T-helper 1 cell treated with Interleukin-12 subunit alpha and Interleukin-12 subunit beta and Interleukin-4 antibody, amounts not matched to agents 30 ng/mL and 1 ng/mL, for 36 hours (primary cell): ENCODE measurements at regions not wholly inside any gene's neighbourhood (a gene's known extent, or its start where the extent isn't known, plus 50 kb on each side); places are given as distances from the start of the nearest gene placed in this dataset.

ENCODE experiments used
- intact Hi-C: fragments of 100-400 bp; cut with micrococcal nuclease; formaldehyde crosslinking; loops from one replicate; pipeline ENCODE4 v1.15.1; 2024

DNA sequence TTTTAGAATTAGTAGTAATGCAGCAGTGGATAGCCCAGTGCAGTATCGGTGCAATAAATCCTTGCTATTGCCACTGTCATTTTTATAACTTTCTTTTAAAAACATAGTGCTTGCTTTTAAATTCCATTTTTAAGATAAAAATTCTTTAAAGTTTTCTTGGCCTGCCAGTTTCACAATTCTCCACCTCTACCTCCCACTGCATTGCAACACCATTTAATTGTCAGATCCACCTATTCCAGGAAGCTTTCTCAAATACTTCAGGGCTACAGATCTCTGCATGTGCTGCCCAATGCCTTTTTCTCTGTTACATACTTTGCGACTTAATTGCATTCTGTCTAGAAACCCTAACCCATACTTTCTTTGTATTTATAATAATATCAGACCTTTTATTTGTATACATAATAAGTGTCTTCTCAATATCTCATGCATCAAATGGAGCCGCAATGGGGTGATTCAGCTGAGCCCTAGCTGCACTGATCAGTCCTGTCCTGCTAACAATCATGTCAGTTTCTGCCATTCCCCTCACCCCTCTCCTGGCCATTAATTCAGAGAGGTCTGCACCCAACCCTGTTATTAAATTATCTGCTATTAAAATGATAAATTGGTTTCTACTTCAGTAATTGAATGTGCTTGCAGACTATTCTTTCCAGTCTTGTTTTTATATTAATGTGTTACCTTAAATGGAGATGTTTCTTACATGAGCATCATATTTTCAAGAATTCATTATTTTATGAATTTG lies 193.1 kb downstream of the SLIT2 start:
- intact Hi-C loops, result no loop called here

DNA sequence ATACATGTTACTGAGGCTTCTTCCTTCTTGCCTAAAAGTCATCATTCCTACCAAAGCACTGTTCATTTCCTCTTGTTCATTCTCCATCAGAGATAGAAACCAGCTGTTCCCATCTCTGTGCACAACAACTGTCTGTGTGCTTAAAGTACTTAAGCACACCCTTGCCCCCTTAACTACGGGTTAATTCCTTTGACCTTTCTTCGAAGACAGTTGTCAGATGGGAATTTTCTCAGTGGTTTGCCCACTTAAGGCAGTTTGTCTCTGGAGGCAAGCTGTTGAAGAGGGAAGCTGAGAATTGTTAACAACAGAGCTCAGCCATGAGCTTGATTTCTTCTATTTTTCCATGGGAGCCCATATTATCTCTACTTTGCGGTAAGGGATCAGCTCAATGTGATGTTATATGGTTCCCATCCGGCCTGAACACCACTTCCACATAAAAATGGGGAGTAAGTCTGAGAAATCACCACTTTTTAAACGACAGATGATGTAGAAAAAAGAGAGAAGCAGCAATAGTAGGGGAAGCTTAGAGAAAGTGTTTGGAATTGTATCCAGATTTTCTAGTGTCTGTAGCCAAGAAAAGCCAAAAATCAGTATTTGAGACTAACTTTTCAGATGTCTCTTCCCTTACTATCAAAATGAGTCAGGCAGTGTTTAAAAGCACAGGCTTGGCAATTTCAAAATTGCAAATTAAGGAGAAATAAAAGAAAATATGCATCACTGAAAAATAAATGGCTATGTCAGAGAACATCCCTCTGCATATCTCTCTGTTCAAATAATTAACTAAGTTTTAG lies 194.4 kb downstream of the SLIT2 start:
- intact Hi-C loops, result no loop called here

DNA sequence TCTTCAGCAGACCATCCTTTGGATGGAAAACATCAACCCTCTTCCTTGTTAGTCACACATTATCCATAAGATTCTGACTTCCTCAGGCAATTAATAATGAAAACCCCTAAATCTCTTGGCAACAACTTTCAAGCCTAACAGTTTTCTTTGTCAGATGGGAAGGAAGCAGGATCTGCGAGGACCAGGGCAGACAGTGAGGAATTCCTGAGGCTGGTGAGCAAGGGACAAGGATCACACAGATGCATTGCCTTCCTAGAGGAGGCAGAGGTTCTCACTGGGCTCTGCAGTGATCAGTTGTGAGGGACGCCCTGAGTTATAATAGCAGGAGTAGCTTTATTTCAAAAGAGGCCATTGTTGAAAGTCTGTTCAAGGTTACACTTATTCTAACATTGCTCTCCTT lies 195.4 kb downstream of the SLIT2 start:
- intact Hi-C loops, result no loop called here

DNA sequence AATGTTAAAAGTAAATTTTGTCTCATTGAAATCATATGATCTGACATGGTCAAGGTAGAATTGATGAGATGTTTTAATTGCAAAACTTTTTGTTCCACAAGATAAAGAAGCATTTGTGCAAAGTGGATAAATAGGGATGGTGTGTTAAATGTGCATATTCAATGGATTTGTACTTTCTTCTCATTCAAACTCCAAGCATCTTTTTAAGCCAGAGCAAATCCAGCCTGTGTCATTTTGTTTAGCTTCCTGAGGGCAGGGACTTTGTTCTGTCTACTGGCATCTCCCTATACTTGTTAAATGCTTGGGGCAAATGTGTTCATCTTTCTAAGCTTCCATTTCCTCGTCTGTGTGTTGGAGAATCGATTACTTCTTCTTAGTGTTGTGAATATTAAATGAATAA lies 200.3 kb downstream of the SLIT2 start:
- intact Hi-C loops, result no loop called here

DNA sequence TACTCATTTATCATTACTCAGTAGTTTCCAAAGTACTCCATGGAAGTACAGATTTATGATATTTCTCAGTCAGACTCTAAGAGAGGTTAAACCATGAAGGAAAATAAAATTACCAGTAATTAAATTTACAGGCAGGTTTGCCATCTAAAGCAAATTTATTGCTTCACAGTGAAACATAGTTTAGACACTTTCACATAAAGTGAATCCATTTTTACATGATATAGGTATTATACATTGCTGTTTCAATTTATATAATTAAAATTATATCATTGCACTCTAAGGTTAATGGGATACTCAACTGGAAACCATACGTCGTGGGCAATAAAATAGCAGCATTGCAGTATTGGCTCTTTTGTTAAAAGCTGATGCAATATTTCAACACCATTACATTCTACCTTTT lies 202.8 kb downstream of the SLIT2 start:
- intact Hi-C loops, result no loop called here

DNA sequence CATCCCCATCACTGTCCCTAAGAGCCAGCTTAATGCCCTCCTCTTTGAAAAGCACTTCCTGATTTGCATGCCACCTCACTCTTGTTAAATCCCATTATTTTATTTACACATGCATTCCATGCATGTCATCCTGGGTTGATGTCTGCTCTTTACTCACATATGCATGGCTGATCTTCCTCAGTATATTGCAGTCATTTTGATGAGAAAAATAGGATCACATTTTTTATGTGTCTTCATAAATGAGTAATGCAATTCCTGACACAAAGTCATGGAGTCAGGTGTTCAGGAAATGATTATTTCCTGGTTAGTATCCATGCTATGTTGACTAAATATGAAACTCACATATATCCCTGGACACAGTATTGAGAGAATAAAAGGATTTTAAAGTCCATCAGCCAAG lies 204.7 kb downstream of the SLIT2 start:
- intact Hi-C loops, result no loop called here

DNA sequence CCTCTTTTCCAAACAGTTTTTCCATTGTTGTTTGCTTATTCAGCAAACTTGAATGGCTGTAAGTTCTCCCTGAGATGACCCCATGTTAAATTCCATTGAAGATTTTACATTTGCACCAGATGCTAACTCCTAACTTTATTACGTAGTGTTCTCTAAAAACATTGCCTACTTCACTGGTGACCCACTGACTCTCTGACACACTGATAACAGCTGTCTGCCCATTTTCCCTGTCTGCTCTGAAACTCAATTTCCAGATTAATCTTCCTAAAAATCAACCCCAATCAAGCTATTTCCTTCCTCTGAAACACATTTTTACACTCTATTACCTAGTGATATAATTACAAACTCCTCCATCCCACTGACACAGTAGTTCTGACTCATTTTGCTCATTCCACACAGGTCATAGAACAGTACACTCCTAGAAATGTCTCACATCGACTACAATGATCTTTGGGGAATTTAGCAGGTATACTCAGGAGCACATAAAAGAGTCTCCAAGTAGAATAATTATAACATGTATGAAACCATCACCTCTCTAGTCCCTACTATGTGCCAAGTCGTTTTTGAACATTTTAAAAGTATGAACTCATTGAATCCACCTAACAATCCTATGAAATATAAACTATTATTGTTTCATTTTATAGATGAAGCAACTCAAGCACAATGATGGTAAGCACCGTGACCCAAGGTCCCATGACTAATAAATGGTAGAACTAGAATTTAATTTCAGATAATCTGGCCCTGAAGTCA lies 210.9 kb downstream of the SLIT2 start:
- intact Hi-C loops, result no loop called here

DNA sequence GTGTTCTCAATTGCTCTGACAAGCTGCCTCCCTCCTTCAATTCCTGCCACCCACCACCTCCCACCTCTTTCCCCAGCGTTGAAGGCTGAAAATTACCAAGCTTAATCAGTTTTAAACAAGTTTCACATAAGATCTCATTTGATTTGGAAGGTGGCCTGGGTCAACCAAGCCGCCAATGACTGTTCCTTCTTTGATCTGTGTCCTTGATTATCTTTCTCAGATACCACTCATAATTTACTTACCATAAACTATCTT lies 211.4 kb downstream of the SLIT2 start:
- intact Hi-C loops, result no loop called here

DNA sequence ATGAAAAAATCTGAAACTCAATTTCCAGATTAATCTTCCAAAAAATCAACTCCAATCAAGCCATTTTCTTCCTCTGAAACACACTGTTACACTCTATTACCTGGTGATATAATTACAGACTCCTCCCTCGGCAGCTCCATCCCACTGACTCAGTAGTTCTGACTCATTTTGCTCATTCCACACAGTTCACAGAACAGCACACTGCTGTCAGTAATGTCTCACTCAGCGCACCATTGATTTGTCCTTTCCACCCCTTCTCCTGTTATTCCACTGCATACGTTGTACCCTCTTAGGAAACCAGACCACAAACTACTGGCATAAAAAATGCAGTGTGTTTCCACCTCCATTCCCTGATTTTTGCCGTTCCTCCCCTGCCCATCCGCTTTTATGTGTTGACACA lies 212.7 kb downstream of the SLIT2 start:
- intact Hi-C loops, result no loop called here

DNA sequence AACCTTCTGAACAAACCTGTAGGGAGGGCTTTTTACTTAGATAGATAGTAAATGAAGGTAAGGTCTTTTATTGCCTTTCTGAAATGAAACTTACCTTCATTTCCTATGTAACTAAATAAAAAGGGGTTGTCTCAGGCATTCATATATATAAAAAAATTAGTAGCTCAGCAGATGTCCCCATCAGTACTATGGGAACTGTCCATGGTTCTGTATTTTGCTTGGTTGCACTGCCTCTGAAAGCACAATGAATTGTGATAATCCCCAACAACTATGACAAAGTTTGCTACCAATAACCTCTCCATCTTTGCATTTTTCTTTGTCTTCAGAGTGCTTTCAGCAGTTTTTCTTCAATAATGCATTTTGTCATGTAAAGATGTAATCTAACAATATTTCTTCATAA lies 222.4 kb downstream of the SLIT2 start:
- intact Hi-C loops, result no loop called here

DNA sequence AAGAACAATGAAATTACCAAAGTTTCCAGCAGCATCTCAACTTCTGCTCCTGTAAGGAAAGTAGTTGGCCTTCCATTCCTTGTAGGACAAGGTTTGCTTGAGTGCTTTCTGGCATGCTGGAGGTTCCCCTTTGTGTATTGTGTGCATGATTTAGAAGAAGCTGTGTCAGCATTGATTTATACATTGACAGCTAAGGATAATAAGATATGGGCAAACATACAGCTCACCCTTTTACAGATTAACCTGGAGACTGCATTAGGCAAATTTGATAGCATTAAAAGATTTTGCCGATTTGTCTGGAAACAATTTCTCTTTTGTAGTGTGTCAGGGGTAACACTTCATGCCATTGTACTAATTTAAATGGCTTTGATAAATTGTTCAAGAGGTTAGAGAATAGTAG lies 221.8 kb upstream of the PACRGL start:
- intact Hi-C loops, result no loop called here

DNA sequence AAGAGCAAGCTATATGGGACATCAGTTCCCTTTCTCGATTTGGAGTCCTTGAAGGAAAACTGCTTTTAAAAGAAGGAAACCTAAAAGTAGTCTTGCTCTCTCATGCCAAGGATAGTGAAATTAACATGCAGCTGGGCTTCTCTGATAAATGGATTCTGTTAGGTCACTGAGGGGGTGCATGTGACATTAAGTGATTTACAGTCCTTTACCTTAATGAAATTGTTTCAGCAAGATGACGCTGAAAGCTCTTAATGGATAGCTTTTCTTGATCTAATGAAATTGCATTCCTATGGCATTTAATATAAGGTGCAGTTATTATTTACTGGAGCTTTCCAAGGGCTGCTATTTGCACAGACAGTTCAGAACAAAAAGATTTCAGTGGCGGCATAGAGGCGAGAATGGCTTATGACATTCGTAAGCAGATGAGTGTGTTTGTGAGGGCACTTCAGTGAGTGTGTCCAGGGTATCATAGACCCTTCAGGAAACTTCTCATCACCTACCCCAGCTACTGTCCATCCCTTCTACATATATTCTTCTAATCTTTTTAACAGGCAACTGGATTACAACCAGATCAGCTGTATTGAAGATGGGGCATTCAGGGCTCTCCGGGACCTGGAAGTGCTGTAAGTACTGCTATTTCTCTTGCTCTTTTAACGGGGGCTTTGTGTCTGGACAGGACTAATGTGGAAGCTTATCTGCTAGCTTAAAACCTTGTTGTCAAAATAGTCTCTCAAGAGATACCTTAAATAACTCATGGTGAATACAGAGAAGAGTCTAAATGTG lies 219.9 kb upstream of the PACRGL start:
- intact Hi-C loops, result no loop called here

DNA sequence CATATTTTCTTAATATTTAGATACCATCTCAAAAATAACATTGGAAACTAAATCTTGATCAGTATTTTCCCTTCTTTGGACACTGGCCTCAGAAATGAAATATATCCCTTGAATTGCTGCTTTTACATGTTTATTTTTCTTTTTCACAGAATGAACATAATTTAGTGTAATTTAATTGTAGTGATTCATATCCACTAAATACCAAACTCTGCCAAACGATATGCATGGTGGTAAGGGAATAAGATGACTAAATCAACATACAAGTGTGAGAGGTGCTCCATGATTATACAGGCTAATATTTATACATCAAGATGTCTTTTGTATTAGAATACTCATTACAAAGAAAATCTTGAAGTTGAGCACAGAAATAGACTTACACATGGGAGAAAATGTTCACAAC lies 216.8 kb upstream of the PACRGL start:
- intact Hi-C loops, result no loop called here

DNA sequence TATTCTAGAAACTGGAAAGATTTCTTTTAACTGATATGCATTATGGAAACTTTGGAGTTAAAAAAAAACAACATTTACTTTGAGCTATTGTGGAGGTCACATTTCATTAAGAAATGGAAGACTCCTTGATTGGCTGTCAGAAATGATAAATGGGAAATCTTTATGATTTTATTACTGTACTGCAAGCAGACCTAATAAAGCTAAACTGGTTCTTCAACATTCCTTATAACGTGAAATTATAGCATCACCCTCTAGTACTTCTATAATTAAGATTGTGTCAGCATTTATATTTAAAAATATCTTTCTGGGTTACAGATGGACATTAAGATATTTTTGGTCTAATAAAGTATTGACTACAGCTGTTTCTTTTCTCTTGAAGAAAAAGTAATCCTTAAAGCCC lies 213.8 kb upstream of the PACRGL start:
- intact Hi-C loops, result no loop called here

DNA sequence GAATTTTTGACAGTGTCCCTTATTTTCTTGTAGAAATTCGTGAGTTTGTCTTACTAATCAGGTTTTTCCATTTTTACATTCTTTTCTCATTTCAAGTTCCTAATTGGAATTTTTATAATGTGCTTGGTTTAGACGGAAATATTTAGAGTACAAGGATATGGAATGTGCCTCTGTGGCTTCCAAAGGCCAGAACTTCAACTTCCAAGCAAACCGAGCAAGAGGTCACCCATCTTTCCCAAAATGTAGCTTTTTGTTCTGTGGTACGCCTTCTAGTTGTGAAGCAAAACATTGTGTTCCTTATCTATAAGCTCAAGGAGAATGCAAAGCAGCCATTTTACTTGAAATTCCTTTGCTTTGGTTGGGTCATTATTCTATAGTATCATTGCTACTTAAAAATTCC lies 212.8 kb upstream of the PACRGL start:
- intact Hi-C loops, result no loop called here

DNA sequence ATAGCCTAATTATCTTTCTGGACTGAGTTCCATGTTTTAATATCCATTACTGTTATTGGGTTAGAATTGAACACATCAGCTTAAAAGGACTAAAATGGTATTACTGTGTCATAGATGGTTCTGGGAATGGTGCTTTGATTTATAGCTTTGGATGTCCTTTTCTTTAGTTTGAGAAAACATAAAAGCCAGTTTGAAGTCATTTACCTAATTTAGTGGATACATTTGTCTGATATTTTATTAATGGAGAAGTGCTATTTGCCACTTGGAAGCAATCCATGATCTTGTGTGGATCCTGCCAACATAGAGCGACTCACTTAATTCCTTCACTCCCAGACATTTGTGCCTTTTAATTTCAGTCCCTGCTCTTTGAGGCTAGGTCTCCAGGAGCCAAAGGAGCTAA lies 212.4 kb upstream of the PACRGL start:
- intact Hi-C loops, result no loop called here

DNA sequence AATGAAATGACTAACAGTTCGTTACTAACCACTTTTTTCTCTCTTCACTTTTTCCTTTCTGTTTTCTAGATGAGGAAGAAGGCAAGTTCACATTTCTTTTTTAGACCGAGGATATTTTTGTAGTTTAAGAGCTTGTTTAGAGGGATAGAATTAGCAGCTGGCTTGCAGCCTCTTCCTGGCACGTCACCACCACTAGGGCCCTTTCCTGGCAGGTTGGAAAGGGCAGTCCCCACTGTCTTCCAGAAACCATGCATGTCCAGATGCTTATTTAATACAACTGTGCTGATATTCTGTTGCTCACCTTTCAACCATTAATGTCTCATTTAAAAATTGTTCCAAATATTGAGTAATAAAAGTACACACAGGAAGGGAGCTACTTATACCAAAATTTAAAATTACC lies 209.5 kb upstream of the PACRGL start:
- intact Hi-C loops, result no loop called here

DNA sequence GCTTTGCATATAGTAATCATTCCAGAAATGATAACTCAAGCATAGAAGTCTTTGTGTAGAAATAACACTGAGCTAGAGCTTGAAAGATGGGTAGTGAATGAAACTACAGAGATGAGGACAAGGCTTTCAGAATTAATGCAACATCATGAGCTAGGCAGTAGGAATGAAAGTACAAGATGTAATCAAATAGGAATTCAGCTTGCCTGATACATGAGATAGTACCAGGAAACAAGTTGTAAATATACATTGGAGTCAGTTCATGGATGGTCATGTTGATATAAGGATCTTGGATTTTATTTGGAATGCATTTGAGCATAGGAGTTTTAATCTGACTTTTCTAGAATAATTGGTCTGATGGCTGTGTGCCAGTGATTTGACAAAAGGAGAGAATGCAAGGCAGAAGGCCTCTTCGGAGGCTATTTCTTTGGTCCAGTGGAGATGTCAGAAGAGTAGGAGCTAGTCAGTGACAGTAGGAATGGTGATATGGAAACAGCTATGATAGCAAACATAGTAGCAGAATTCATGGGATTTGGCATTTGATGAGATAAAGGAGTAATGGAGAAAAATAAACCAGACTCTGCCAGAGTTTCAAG lies 206.4 kb upstream of the PACRGL start:
- intact Hi-C loops, result no loop called here

DNA sequence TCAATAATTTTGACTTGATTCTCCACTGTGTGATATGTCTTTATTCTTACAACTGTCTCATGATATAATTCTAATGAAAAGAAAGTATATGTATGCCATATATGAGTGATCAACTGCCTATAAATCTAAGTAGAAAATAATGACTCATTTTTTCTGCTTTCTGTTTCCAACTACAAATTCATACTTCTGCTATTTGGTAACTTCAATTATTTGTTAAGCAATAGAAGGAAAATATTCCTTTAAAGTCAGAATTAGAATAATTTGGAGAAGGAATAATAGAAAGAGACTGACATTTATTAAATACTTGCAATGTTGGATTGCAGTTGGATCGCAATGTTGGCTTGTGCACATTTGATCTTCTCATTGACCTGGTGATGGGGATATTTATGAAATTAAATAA lies 204.2 kb upstream of the PACRGL start:
- intact Hi-C loops, result no loop called here

DNA sequence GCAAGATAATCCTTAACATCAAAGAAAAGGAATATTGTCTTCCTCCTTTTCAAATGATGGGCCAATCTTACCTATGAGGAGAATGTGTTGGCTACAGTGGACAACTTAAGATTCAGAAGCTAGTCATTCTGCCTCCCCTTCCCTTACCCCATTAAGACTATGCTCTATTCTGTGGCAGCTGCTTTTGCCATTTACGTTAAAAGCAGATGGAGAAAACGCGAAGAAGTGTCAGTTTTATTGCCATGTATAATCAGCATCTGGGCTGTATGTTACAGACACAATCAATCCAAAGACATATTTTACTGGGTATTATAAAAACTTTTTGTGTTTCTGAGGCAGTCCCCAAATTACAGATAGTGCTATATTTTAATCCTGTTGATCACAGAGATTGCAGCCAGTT lies 196.1 kb upstream of the PACRGL start:
- intact Hi-C loops, result no loop called here

DNA sequence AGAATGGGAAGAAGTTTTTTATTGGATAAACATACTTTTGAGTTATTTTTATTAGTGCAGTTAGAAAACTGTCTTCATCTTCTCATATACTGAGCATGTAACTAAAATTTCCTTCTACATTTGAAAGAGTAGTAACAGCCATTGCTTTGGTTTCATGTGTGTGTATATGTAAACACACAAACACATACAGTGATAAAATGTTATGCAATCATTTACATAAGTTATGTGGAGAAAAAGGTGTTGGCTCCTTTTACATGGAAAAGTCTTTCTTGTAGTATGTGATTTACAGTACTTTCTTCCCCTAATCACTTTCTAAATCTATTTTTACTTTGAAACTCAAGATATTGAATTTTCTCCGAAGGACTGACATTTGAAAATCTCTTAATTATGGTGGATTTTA lies 194.3 kb upstream of the PACRGL start:
- intact Hi-C loops, result no loop called here

DNA sequence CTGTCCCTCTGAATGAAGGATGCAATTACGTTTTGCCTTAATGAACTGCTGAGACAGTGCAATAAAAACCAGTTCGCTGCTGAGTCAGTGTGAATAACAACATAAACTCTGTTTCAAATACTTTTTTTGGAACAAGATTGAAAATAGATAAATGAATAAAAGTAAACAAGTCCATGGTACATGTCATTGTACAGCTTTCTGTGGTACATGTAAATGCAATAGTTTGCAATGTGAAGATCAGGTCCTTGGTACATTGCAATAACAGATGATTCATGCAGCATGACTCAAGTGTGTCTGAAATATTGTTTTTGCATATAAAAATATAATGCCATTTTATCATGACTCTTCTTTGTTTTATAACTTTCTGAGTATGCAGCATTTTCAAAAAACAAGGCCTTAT lies 193.4 kb upstream of the PACRGL start:
- intact Hi-C loops, result no loop called here
